HG03439 (cell line): ENCODE measurements at regions not wholly inside any gene's neighbourhood (a gene's known extent, or its start where the extent isn't known, plus 50 kb on each side); places are given as distances from the start of the nearest gene placed in this dataset.
"Not testable (repeated sequence)": the region's sequence is repeated elsewhere in the genome, so short reads cannot be mapped to it uniquely, and the experiment has no call there.

ENCODE experiments used
- ATAC-seq: cut with Tn5 transposase; IDR thresholded peaks from one replicate; pipeline ENCODE4 v1.9.1; 2021; ENCODE audit warnings: mild to moderate bottlenecking, moderate library complexity; ENCODE audit not compliant: unreplicated experiment

DNA sequence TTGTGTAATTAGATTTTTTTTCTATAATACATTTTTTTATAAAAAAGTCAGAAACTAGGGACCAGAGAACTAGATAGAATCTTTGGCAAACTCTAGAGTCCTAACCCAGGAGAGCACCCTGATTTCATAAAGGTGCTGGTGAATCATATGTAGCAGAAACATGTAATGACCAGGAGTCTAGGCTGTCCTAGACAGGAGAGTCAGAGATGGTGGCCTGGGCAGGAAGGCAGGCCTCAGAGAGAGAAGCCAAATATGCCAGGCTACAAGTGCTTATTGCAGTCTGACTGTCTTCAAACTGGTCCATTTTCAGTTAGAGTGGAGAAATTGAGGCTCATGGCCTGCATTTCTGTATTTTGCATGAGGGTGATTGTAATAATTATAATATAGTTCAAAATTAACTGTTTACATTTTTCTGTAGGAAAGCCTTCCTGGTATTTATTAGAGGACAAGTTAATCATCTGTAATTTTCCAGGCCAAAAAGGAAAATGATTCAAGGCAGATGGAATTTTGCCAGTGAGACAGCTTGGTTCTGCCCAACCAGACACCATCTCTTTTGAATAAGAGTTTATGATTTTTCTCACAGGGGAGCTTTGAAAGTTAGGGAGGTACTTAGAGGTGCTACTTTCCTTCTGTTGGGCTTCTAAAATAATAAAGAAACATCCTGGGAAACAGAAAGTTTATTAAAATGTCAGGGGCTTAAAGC is 129.8 kb downstream of the S1PR1 start:
- ATAC-seq = no peak

DNA sequence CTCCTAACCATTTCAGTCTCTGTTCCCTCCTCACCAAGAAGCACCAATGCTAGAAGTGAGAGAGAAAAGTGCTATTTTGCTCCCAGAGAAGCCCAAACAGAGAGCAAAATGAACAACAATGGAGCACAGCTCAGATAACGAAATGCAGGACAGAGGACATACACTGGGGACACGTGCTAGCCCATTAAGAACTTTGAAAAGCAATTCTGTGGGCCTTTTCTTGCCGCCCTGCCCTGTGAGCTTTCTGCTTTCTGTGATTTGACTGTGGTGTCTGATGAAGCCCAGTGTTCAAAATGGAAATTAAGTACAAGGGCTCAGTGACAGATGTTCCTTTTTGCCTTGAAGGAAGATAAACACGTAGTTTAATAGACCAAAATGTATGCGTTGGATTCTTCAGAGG is 130.8 kb downstream of the S1PR1 start:
- no peak for ATAC-seq

DNA sequence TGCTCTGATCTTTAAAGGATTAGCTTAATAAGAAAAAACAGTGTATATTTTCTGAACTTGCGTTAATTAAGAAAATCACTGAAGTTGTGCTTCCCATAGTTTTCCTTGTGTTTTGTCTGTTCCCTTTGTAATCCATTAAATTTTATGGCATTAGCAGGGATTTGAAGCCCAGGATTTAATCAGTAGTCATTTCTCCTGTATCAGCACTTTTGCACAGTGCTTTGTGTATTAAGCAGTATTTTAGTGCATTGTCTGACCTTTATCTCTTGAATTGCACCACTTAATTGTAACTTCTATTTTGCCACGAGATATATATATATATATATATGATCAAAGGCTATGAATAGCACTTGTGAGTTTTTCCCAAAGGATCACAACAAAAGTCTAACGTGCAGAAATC is 133.7 kb downstream of the S1PR1 start:
- no peak for ATAC-seq

DNA sequence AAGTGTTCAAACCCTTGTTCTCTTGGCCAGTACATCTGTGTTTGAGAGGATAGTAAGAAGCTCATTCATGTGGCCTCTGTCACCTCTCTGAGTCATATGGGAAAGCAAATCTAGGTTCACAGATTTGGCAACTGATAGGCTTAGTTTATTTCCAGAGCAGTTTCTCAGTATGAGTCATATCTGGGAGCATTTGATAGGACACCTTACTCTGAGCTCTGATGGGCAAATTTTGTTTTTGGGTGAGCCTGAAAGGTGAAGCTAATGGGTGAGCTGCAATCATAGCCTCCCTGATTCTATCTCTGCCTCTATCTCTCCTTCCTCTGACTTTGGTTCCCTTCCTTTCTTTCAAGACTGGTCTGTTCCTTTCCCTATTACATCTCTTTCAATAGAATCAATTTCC is 134.4 kb downstream of the S1PR1 start:
- ATAC-seq = peak; percentile 94

DNA sequence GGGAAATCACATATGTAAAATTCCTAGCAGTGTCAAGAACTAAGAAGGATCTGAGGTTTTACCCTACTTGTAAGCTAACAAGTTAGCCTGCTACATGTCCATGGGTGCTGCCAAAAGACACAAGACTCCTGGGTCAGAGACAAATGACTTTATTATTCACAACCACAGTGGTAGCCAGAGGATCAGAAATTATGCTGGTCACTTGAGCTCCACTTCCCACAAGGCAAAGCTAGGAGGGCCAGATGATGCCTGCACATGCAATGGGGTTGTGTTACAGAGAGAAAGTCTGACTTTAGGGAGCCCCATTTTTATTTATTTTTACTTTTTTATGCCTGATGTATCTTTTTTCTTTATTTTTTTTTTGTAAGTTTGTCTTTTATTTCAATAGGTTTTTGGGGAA is 136.8 kb downstream of the S1PR1 start:
- ATAC-seq = no peak

DNA sequence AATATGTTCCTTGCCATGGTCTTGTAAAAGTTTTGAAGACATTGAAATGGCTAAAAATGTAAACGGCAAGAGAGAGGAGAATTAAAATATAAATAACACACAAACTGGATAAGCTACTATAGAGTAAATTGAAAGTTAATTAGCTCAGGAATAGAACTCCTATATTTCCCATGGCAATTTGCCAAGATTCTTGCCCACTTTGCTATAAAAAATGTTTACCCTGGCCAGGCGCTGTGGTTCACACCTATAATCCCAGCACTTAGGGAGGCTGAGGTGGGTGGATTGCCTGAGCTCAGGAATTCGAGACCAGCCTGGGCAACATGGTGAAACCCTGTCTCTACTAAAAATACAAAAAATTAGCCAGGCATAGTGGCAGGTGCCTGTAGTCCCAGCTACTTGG is 138.6 kb downstream of the S1PR1 start:
- not testable (repeated sequence) for ATAC-seq

DNA sequence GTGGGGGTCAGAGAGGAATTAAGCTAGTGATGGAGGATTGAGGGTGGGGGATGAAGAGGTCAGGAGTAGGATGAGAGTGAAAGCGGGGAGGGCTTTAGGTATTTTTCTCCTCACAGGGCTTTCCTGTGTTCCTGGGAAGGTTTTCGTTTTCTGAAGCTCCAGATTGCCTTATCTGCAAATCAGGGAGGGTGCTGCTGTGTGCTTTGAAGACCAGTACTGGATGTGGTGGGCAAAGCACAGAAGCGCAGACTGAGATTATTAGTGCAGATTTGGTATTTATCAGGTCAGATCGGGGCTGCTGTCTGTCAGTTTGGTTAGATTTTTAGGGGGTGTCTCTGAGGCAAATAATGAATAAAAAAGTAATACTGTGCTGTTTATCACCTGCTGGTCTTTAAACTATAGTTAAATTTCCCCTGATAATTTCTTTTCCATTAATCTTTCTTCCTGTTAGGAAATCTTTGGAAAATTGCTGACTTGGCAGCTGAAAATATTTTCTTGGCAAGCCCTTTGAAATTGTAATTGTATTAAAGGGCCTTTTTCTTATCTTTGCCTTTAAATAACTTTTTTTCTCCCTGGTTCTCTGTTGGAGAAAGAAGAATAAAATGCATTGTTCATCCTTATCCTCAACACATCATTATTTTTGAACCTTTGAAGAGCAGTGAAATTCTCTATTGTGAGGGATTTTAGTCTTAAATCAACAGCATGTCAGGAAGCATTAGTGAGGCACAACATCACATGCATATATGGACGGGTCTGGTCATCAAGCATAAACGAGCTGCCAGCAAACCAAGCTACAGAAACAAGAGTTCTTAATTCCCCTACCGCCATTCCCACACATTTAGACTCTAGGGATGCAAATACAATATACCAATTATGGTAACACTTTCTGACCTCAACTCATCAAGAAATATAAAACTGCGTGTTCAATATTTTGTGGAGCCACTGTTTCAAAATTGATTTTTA is 139.6 kb downstream of the S1PR1 start:
- ATAC-seq = no peak

DNA sequence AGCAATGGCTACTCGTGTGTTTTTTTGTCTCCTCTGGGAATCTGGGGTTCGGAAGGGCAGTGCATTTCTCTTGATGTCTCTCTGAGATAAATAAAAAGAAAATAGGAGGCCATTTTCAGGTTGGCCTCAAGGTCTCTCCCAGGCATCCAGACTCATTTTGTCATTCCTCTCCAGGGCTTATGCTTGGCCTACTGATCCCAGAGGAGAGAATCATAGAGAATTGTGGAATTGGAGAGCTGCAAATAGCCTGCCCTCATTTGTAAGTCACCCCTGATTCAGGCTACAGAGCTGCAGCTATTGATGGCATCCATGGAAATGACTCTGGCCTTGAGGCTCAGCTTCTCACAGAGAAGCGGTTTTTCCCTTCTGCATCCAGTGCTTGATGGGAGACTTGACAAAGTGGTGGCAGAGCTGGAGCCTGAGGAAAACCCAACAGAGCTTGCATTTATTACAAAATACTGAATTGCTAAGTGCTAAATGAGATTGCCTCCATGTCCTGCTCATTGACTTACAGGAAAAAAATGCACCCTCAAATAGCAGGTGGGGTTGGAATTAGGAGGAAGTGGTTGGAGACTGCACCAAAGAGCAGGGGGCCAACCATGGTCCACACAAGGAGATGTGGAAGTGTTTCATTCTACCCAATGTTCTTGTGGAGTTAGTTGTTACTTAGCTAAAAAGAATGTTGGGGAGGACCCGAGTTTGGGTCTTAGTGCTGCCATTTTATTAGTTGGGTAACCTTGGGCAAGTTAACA is 140.4 kb downstream of the S1PR1 start:
- ATAC-seq = no peak

DNA sequence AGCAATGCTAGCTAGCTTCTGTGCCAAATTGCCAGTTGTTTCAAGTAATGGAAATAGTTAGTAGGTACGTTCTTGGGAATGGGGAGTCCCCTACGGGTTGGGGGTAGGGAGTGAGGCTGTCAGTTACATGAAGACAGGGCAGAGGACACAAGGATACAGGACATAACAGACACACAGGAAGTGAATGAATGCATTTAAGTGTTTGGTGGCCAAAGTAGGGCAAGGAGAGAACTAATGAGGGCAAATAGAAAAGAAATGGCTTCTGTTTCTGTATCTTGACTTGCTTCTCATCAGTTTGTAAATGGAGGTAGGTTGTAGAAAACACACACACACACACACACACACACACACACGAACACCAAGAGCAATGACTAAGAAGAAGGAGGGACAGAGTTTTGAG is 142.2 kb downstream of the S1PR1 start:
- no peak for ATAC-seq

DNA sequence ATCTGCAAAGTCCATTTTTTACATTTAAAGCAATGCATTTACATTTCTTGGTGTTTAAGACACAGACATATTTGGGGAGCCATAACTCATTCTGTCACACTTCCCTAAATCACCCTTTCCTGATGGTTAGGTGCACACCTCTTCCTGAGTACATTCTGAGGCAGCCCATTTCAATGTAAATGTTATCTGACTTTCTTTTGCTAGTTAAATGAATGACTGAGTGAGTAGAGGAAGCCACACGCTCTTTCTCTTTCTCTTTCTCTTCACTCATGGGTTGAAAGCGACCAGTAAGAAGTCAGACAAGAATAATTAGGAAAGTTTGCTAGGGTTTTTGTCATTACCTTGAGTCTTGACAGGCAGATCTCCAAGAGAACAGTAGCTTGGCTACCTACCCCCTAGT is 143.1 kb downstream of the S1PR1 start:
- ATAC-seq = peak; percentile 94

DNA sequence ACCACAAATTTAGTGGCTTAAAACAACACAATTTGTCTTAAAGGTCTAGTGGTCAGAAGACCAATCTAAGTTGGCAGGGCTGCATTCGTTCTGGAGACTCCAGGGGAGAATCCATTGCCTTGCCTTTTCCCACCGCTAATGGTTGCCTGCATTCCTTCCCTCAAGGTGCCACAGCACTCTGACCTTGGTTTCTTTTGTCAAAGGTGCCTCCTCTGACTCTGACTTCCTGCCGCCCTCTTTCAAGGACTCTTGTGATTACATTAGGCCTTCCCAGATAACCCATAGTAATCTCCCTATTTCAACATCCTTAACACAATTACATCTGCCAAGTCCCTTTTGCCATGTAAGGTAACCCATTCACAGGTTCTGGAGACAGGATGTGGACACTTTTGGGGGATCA is 145.3 kb downstream of the S1PR1 start:
- no peak for ATAC-seq

DNA sequence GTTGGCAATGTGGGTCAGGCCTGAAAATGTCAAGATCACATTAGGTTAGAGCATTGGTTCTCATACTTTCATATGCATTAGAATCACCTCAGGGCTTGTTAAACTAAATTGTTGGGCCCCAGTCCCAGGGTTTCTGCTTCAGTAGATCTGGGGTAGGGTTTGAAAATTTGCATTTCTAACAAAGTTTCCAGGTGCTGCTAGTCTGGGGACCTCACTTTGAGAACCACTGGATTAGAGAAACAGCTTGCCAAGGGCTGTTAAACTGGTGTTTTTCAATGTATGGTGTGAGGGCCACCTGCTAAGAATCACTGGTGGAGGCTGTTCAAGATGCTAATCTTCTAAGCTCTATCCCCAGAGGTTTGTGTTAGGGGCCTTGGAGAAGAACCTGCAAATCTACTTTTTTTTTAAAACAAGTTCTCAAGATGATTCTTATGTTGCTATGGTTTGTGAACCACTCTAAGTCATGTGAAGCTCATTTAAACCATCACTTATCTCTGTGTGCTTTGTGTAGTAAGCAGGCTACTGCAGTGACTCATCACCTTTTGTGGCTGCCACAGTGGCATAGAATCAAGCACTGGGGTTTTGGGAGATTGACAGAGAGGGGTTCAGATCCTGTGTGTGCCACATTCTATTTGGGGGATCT is 152.2 kb downstream of the S1PR1 start:
- ATAC-seq = peak; percentile 88

DNA sequence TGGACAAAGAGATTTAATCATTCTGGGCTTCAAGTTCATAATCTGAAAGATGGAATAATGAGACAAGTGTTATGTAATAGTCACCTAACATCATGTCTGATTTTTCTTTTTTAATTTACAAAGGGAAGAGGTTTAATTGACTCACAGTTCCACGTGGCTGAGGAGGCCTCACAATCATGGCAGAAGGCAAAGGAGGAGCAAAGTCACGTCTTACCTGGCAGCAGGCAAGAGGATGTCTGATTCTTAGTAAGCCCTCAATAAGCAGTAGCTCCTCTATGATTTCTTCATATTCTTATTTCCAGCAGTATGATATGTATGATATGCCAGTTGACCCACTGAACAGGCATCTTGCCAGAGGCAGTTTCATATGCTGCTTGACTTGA is 152.7 kb downstream of the S1PR1 start:
- no peak for ATAC-seq

DNA sequence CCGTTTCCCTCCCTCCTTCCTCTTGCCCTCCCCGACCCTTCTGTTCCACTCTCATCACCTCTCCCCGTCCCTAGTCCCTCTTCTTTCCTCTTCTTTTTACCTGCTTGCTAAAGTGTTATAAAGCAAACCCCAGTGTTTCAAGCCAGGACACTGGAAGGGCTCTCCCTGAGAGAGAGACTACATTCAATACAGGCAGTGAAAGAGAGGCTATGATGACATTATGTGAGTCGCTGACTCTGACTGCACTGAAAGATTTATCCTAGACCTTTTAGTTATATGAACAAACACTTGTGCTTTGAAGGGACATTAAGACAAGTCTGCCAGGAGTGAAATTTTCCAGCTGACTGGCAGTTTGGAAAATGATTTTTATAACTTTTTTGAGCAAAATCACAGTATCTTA is 155.7 kb downstream of the S1PR1 start:
- ATAC-seq = no peak

DNA sequence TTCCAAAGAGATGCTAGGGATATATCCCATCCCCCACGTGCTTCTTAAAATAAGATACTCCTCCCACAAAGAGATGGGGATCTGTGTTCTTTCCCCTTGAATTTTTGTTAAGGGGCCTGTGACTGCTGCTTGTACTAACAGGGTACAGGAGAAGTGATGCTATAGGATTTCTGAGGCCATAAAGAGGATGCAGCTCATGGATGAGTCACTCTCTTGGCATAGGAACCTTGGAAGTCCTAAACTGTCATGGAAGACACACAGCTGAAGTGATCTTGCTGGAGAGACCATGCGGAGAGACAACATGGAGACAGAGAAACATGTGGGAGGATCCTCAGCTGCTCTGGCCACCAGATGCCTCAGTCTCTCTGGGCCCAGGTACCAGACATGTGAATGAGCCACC is 157.2 kb downstream of the S1PR1 start:
- ATAC-seq = no peak

DNA sequence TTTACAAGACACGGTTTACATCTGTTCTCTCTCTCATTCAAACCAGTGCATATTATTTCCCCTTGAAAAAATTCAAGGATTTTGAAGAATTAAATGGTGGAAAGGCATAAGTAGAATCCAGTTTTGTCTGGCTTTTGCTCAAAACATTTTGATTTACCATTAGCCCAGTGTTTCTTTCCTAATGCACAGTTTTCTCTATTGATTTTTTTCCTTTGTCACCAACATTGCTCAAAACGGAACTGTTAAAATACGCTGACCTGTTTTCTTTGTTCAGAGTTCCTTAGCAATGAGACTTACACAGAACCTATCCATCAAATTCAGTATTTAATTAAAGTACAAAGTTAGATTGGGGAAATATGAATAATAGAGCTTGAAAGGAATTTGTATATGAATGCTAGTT is 162.4 kb downstream of the S1PR1 start:
- ATAC-seq = no peak

DNA sequence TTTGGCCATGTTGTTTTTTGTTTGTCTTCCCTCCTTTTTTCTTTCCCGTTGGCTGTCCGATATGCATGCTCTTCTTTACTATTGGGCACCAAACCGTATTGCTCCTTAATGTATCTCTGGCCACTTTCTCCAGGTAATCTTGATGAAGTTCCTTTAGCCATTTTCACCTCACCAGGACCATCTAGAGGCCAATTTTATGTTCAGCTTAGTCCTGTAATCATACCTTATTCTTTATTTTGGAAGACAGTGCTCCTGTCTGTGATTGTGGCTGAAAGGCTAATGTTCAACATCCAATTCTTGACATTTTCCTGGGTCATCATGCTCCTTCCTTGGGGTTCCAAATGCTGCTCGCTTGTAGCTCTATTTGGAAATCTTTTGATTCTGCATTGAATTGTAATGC is 169.5 kb downstream of the S1PR1 start:
- ATAC-seq = no peak

DNA sequence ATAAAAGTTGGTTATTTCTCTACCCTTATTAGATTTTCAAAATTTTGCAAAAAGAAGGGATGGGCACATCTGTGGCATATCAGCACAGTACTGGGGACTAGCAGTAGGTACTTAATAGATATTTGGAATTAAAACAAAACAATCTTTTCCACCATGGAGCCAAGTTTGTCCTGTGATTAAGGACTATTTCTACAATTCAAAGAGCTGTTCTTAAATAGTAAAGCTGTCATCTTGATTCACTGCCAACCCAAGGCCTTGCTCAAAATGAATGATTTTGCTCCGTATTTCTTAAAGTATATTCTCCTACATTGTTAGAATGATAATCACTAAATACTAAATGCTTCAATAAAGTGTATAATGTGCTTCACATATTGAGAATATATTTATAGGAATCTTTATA is 169.9 kb downstream of the S1PR1 start:
- ATAC-seq = no peak

DNA sequence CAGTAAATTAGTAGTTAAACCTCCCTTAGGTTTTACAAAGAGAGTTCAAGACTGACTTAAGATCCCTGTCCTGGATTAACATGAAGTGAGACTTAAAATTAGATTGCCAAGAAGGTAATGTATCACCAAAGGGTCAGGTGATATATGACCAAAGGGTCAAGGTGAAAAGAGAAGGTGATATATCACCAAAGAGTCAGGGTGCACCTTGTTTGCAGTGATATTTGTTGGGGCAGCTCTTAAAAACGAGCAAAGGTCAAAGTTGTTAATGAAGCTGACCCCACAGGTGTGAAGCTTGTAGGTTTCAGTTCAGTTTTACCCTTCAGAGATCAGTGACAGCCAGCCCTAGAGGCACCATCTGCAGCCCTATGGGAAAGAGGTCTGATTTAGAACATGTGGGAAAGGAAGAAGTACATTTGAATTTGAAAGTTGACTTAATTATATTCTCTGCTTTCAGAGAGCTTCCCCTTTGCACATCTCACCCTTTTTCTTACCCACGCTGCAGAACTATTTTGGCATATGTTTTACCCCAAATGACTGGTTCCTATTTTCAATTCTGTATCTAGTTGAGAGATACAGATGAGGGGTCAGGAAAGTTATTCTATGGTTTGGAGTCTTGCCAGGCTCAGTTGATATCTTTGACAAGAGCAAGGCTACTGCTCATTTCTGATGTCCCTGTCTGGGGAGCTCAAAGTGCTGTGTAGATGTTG is 170.8 kb downstream of the S1PR1 start:
- ATAC-seq = peak; percentile 89

DNA sequence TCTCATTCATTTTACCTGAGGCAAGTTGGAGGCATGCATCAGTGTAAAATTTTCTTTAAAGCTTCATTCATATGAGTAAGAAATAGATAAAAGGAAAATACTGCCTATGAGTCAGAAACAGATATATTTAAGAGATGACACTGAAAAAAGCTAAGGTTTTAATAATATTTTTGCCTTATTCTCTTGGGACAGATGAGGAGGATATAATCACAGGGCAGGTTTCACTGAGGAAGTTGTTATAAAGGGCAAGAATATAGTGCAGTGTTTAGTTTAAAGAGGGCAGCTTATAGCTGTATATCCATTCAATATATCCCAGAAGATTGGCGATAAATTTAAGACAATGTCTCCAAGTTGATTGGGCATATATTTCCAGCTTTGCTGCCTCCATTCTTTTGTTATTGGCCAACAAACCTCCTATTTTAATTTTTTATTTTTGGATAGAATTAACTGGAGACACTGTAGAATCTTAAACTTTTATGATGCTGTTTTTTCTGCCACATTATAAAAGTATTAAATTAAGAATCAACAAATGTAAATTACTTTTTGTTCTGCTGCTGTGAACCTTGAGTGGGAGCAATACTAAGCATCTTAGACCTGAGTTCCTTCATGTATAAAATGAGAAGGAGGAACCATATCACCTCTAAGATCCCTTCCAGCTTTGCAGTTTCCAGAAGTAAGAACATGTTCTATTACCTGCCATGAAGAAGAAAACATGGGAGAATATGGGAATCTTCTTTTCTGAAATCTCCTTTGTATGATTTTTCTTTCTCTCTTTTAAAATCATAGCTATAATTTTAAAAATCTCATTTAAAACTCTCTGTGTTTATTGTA is 171.6 kb downstream of the S1PR1 start:
- peak; percentile 24 for ATAC-seq
